Stomach (tissue), 8 donors: ENCODE measurements at regions not wholly inside any gene's neighbourhood (a gene's known extent, or its start where the extent isn't known, plus 50 kb on each side); places are given as distances from the start of the nearest gene placed in this dataset.
A peak's percentile ranks its signal among the peaks of the same experiment; 100 is the strongest.
"Not testable (repeated sequence)": the region's sequence is repeated elsewhere in the genome, so short reads cannot be mapped to it uniquely, and the experiment has no call there.

Source experiments
- DNase-seq, 2 donors: peaks; one replicate each; pipeline versions ENCODE4 v3.0.0 to v3.0.0-alpha.2; 2013 to 2019
- H3K27ac ChIP-seq, 5 donors: fragments of 200-600 bp in 4 of 5; sonication (generic) in 4 of 5; one replicate each; pipeline ENCODE4 v1.5.1; 2013 to 2019; ENCODE audit warnings: mild to moderate bottlenecking in 1 of 5, moderate library complexity in 1 of 5
- H3K27me3 ChIP-seq, 3 donors: fragments of 200-600 bp; sonication (generic); one replicate each; pipeline ENCODE4 v1.5.1; 2017 to 2019; ENCODE audit warnings: mixed run types in 1 of 3
- H3K36me3 ChIP-seq, 4 donors: fragments of 200-600 bp; sonication (generic); 1 replicate in 3 of 4; 2 replicates in 1 of 4; pipeline ENCODE4 v1.5.1; 2016 to 2019
- H3K4me1 ChIP-seq, 4 donors: fragments of 200-600 bp; sonication (generic); one replicate each; pipeline ENCODE4 v1.5.1; 2016 to 2019
- H3K4me3 ChIP-seq, 4 donors: fragments of 200-600 bp; sonication (generic) in 3 of 4; one replicate each; pipeline ENCODE4 v1.5.1; 2016 to 2019; ENCODE audit warnings: mild to moderate bottlenecking in 1 of 4
- H3K9me3 ChIP-seq, 4 donors: fragments of 200-600 bp; sonication (generic); one replicate each; pipeline ENCODE4 v1.5.1; 2016 to 2019
- CTCF ChIP-seq, 7 experiments: fragments of 450-650 bp in 4 of 7; fragments of 200-600 bp in 3 of 7; sonication (generic) in 3 of 7; IDR thresholded peaks; one replicate each; pipeline ENCODE4 v1.5.1; 2016 to 2019; ENCODE audit warnings: antibody characterized with exemption in 7 of 7, control low read depth in 2 of 7, mild to moderate bottlenecking in 1 of 7
- EP300 ChIP-seq: sonication (generic); formaldehyde crosslinking; IDR thresholded peaks from one replicate; pipeline ENCODE4 v1.6.1; 2017; ENCODE audit warnings: antibody characterized with exemption
- POLR2A ChIP-seq, 4 donors: fragments of 450-650 bp; IDR thresholded peaks; one replicate each; pipeline ENCODE4 v1.6.1; 2016; ENCODE audit warnings: antibody characterized with exemption in 4 of 4, control low read depth in 2 of 4, mild to moderate bottlenecking in 1 of 4, moderate library complexity in 1 of 4
- POLR2AphosphoS5 ChIP-seq, 3 donors: sonication (generic); formaldehyde crosslinking; IDR thresholded peaks; one replicate each; pipeline ENCODE4 v1.6.1; 2016; ENCODE audit warnings: antibody characterized with exemption in 3 of 3
- whole genome bisulfite sequencing, 5 donors: extraction: QIAGEN DNeasy Blood & Tissue Kit in 3 of 5; methylation state at CpG; one replicate each; pipeline versions ENCODE4 v1.1.5 to v1.1.7; 2013 to 2018; 5-methylcytosine and 5-hydroxymethylcytosine counted together
- intact Hi-C: fragments of 100-400 bp; cut with DNase I; formaldehyde crosslinking; loops from one replicate; pipeline ENCODE4 v1.15.1; 2023; ENCODE audit warnings: low total_unique reads
- donor health status: healthy with polysubstance abuse.
- donor health status: Bipolar disorder and iron deficiency.
- donor health status: healthy.

GRCh38 chr1:60809204-60809980 lies 273.0 kb upstream of the NFIA start:
- H3K4me3 ChIP-seq = no peak overlapping the region
- no peaks in the 10 kb centered on the region for H3K27me3 ChIP-seq
- WGBS, 5 donors = 72 to 78% (median 77%) methylated on average over 8 of the region's 8 CpGs
- no peaks in the 10 kb centered on the region for H3K36me3 ChIP-seq
- H3K4me1 ChIP-seq = no peaks in the 10 kb centered on the region
- H3K9me3 ChIP-seq = peaks cover 0 to 26% (median 9%) of the 10 kb centered on the region in 4 donors
- no peak for TF ChIP-seq EP300
- TF ChIP-seq POLR2AphosphoS5 (IDR thresholded peaks at IDR 0.05) = no peak
- no peak for TF ChIP-seq POLR2A (IDR thresholded peaks at IDR 0.05)
- intact Hi-C loops = no loop called here
- no peak overlapping the region for H3K27ac ChIP-seq
- DNase-seq = no peak

DNA sequence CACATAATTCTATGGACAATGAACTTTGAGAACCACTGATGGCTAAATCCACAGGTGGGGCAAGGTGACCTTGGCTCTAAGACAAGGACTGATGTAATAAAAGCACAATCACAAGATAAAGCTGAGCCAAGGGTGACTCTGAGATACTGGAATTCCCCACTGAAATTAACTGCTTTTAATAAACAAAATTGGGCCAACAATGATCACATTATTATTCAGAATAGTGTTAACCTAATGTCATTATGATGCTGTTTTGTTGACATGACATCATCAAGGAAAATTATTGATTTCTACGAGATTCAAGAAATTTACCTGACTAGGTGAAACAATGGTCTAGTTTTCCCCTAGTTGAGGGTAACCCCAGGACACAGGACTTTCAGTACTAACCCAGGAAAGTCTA lies 273.7 kb upstream of the NFIA start:
- H3K36me3 ChIP-seq = no peaks in the 10 kb centered on the region
- TF ChIP-seq POLR2A (IDR thresholded peaks at IDR 0.05) (no peak), CTCF (IDR thresholded peaks at IDR 0.05) (no peak), EP300 (no peak), POLR2AphosphoS5 (IDR thresholded peaks at IDR 0.05) (no peak)
- WGBS, 5 donors = 30 to 76% (median 74%) methylated on average over 1 of the region's 1 CpG
- intact Hi-C loops = no loop called here
- H3K4me1 ChIP-seq = no peaks in the 10 kb centered on the region
- H3K27ac ChIP-seq = no peak overlapping the region
- no peak for DNase-seq
- no peak overlapping the region for H3K4me3 ChIP-seq
- H3K9me3 ChIP-seq = peaks cover 0 to 27% (median 9%) of the 10 kb centered on the region in 4 donors
- no peaks in the 10 kb centered on the region for H3K27me3 ChIP-seq

DNA sequence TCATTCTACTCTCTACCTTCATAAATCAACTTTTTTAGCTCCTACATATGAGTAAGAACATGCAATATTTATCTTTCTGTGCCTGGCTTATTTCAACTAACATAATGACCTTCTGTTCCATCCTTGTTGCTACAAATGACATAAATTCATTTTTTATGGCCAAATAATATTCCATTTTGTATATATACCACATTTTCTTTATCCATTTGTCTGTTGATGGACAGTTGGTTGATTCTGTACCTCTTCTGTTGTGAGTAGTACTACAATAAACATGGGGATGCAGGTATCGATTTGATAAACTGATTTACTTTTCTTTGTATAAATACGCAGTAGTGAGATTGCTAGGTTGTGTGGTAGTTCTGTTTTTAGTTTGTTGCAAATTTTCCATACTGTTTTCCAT lies 279.5 kb upstream of the NFIA start:
- no peaks in the 10 kb centered on the region for H3K27me3 ChIP-seq
- 95 to 98% (median 96%) methylated on average over 2 of the region's 2 CpGs for WGBS, 5 donors
- DNase-seq = no peak
- no peak overlapping the region for H3K4me3 ChIP-seq
- intact Hi-C loops = no loop called here
- no peak for TF ChIP-seq CTCF (IDR thresholded peaks at IDR 0.05)
- TF ChIP-seq POLR2AphosphoS5 (IDR thresholded peaks at IDR 0.05) = no peak
- H3K36me3 ChIP-seq = no peaks in the 10 kb centered on the region
- H3K9me3 ChIP-seq = peaks cover 0 to 30% (median 13%) of the 10 kb centered on the region in 4 donors
- no peak overlapping the region for H3K27ac ChIP-seq
- H3K4me1 ChIP-seq = no peaks in the 10 kb centered on the region

- H3K36me3 ChIP-seq = no peaks in the 10 kb centered on the region
- no peaks in the 10 kb centered on the region for H3K27me3 ChIP-seq
- H3K4me3 ChIP-seq = no peak overlapping the region
- H3K27ac ChIP-seq = no peak overlapping the region
- no peaks in the 10 kb centered on the region for H3K9me3 ChIP-seq
- peak in 1 of 2 donors; percentile 12 for DNase-seq
- H3K4me1 ChIP-seq = no peaks in the 10 kb centered on the region
- 60 to 80% (median 61%) methylated on average over 2 of the region's 2 CpGs for WGBS, 5 donors
- intact Hi-C loops = no loop called here
- no peak for TF ChIP-seq CTCF (IDR thresholded peaks at IDR 0.05)
- no peak for TF ChIP-seq EP300
- no peak for TF ChIP-seq POLR2A (IDR thresholded peaks at IDR 0.05)
- TF ChIP-seq POLR2AphosphoS5 (IDR thresholded peaks at IDR 0.05) = no peak
Observed at GRCh38 chr1:60797351-60797750, 285.0 kb upstream of the NFIA start.

GRCh38 chr1:60791226-60791625 lies 291.1 kb upstream of the NFIA start:
- H3K9me3 ChIP-seq = no peaks in the 10 kb centered on the region
- H3K36me3 ChIP-seq = no peaks in the 10 kb centered on the region
- TF ChIP-seq CTCF (IDR thresholded peaks at IDR 0.05) = no peak
- no peak for TF ChIP-seq POLR2AphosphoS5 (IDR thresholded peaks at IDR 0.05)
- TF ChIP-seq POLR2A (IDR thresholded peaks at IDR 0.05) = no peak
- H3K4me3 ChIP-seq = no peak overlapping the region
- H3K27me3 ChIP-seq = no peaks in the 10 kb centered on the region
- intact Hi-C loops = no loop called here
- DNase-seq = no peak
- no peaks in the 10 kb centered on the region for H3K4me1 ChIP-seq
- 80 to 89% (median 84%) methylated on average over 5 of the region's 5 CpGs for WGBS, 5 donors
- H3K27ac ChIP-seq = no peak overlapping the region

DNA sequence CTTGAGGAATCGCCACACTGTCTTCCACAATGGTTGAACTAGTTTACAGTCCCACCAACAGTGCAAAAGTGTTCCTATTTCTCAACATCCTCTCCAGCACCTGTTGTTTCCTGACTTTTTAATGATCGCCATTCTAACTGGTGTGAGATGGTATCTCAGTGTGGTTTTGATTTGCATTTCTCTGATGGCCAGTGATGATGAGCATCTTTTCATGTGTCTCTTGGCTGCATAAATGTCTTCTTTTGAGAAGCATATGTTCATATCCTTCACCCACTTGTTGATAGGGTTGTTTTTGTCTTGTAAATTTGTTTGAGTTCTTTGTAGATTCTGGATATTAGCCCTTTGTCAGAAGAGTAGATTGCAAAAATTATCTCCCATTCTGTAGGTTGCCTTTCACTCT lies 309.3 kb upstream of the NFIA start:
- H3K27me3 ChIP-seq, DNase-seq, H3K4me3 ChIP-seq, H3K4me1 ChIP-seq, intact Hi-C loops, H3K27ac ChIP-seq, H3K36me3 ChIP-seq: not testable (repeated sequence)
- H3K9me3 ChIP-seq = peaks cover 0 to 11% (median 4%) of the 10 kb centered on the region in 4 donors
- 65 to 83% (median 71%) methylated on average over 2 of the region's 2 CpGs for WGBS, 5 donors
